ENCODE measurements at regions not wholly inside any gene's neighbourhood (a gene's known extent, or its start where the extent isn't known, plus 50 kb on each side); places are given as distances from the start of the nearest gene placed in this dataset.
"Not testable (repeated sequence)": the region's sequence is repeated elsewhere in the genome, so short reads cannot be mapped to it uniquely, and the experiment has no call there.

- no peak for DNase-seq (ENCODE audit: low read depth)
Observed at GRCh38 chr1:193438312-193438711, 251.9 kb upstream of the B3GALT2 start.

GRCh38 chr1:193437785-193438184, 251.4 kb upstream of the B3GALT2 start:
- no peak for DNase-seq (ENCODE audit: low read depth)

GRCh38 chr1:193437333-193437732, 250.9 kb upstream of the B3GALT2 start:
- not testable (repeated sequence) for DNase-seq (ENCODE audit: low read depth)

- no peak for DNase-seq (ENCODE audit: low read depth)
Observed at GRCh38 chr1:193435781-193436180, 249.4 kb upstream of the B3GALT2 start.

- no peak for DNase-seq (ENCODE audit: low read depth)
Observed at GRCh38 chr1:193434319-193434718, 247.9 kb upstream of the B3GALT2 start.

GRCh38 chr1:193433599-193433998, 247.2 kb upstream of the B3GALT2 start:
- no peak for DNase-seq (ENCODE audit: low read depth)

- no peak for DNase-seq (ENCODE audit: low read depth)
Observed at GRCh38 chr1:193432979-193433587, 246.7 kb upstream of the B3GALT2 start.

GRCh38 chr1:193431265-193431977, 245.0 kb upstream of the B3GALT2 start:
- DNase-seq (ENCODE audit: low read depth), result no peak

GRCh38 chr1:193427524-193427923, 241.1 kb upstream of the B3GALT2 start:
- DNase-seq (ENCODE audit: low read depth), result no peak

- no peak for DNase-seq (ENCODE audit: low read depth)
Observed at GRCh38 chr1:193426061-193426460, 239.6 kb upstream of the B3GALT2 start.

GRCh38 chr1:193421487-193421886, 235.1 kb upstream of the B3GALT2 start:
- no peak for DNase-seq (ENCODE audit: low read depth)

- DNase-seq (ENCODE audit: low read depth), result no peak
Observed at GRCh38 chr1:193419295-193419694, 232.9 kb upstream of the B3GALT2 start.

GRCh38 chr1:193418745-193419058, 232.3 kb upstream of the B3GALT2 start:
- no peak for DNase-seq (ENCODE audit: low read depth)

- no peak for DNase-seq (ENCODE audit: low read depth)
Observed at GRCh38 chr1:193417945-193418744, 231.7 kb upstream of the B3GALT2 start.

GRCh38 chr1:193417403-193417802, 231.0 kb upstream of the B3GALT2 start:
- DNase-seq (ENCODE audit: low read depth), result no peak

- no peak for DNase-seq (ENCODE audit: low read depth)
Observed at GRCh38 chr1:193416226-193417024, 230.0 kb upstream of the B3GALT2 start.

GRCh38 chr1:193415256-193415655, 228.8 kb upstream of the B3GALT2 start:
- DNase-seq (ENCODE audit: low read depth), result no peak

GRCh38 chr1:193413376-193413775, 227.0 kb upstream of the B3GALT2 start:
- no peak for DNase-seq (ENCODE audit: low read depth)

- DNase-seq (ENCODE audit: low read depth), result no peak
Observed at GRCh38 chr1:193412748-193413147, 226.3 kb upstream of the B3GALT2 start.

- no peak for DNase-seq (ENCODE audit: low read depth)
Observed at GRCh38 chr1:193411714-193412113, 225.3 kb upstream of the B3GALT2 start.

- DNase-seq (ENCODE audit: low read depth), result no peak
Observed at GRCh38 chr1:193411215-193411614, 224.8 kb upstream of the B3GALT2 start.

- no peak for DNase-seq (ENCODE audit: low read depth)
Observed at GRCh38 chr1:193408782-193409293, 222.4 kb upstream of the B3GALT2 start.
